CD4-positive, alpha-beta T cell (primary cell): ENCODE measurements at regions not wholly inside any gene's neighbourhood (a gene's known extent, or its start where the extent isn't known, plus 50 kb on each side); places are given as distances from the start of the nearest gene placed in this dataset.
"Not testable (repeated sequence)": the region's sequence is repeated elsewhere in the genome, so short reads cannot be mapped to it uniquely, and the experiment has no call there.

Source experiments
- ATAC-seq: fragments of 200-7000 bp; cut with Tn5 transposase; one replicate; pipeline ENCODE4 v1.10.0; 2022; ENCODE audit warnings: mild to moderate bottlenecking; ENCODE audit not compliant: poor library complexity
- CTCF ChIA-PET: fragments of 350-600 bp; sonication (Branson Sonifier 250); formaldehyde crosslinking; loops from one replicate; lab custom pipeline; 2021; ENCODE audit warnings: antibody characterized with exemption, inconsistent platforms; lab: Charles Lee
- POLR2A ChIA-PET: fragments of 350-600 bp; sonication (Branson Sonifier 250); formaldehyde crosslinking; loops from one replicate; lab custom pipeline; 2021; ENCODE audit warnings: antibody characterized with exemption, inconsistent platforms; lab: Charles Lee
- DNase-seq, 14 experiments: peaks; one replicate each; pipeline ENCODE4 v3.0.0-alpha.2; 2013 to 2020; ENCODE audit warnings: mixed read lengths in 2 of 14
- H3K27ac ChIP-seq, 2 donors: one replicate each; pipeline versions ENCODE4 v1.5.1 to v1.7.0; 2013; ENCODE audit warnings: low read length in 2 of 2, low read depth in 1 of 2, mild to moderate bottlenecking in 1 of 2
- H3K27me3 ChIP-seq, 2 experiments: 1 replicate in 1 of 2; 2 replicates in 1 of 2; pipeline versions ENCODE4 v1.6.1 to v1.7.0; 2013; ENCODE audit warnings: low read length in 2 of 2, control low read depth in 1 of 2, mild to moderate bottlenecking in 1 of 2, moderate library complexity in 1 of 2; ENCODE audit not compliant: insufficient read depth in 2 of 2, control insufficient read depth in 1 of 2
- H3K36me3 ChIP-seq: one replicate; pipeline ENCODE4 v1.6.1; 2013; ENCODE audit warnings: low read length, control low read depth; ENCODE audit not compliant: insufficient read depth
- H3K4me1 ChIP-seq: one replicate; pipeline ENCODE4 v1.6.1; 2013; ENCODE audit warnings: low read length, control low read depth; ENCODE audit not compliant: insufficient read depth
- H3K4me3 ChIP-seq: one replicate; pipeline ENCODE4 v1.5.1; 2013; ENCODE audit warnings: mild to moderate bottlenecking, low read length, moderate library complexity
- H3K9me3 ChIP-seq, 2 experiments: 1 replicate in 1 of 2; 2 replicates in 1 of 2; pipeline versions ENCODE4 v1.6.1 to v1.7.0; 2013; ENCODE audit warnings: low read length in 2 of 2, mild to moderate bottlenecking in 2 of 2, control low read depth in 1 of 2, moderate library complexity in 1 of 2; ENCODE audit not compliant: control insufficient read depth in 1 of 2, insufficient read depth in 1 of 2
- H3K27ac Mint-ChIP-seq: one replicate; pipeline ENCODE4 v1.8.0; 2020; ENCODE audit warnings: mixed read lengths
- H3K27me3 Mint-ChIP-seq: one replicate; pipeline ENCODE4 v1.8.0; 2021; ENCODE audit warnings: mixed read lengths
- H3K36me3 Mint-ChIP-seq: one replicate; pipeline ENCODE4 v1.8.0; 2021; ENCODE audit warnings: low read depth, mixed read lengths
- H3K4me1 Mint-ChIP-seq: one replicate; pipeline ENCODE4 v1.8.0; 2021; ENCODE audit warnings: low read depth, mixed read lengths
- H3K4me3 Mint-ChIP-seq: one replicate; pipeline ENCODE4 v1.8.0; 2020; ENCODE audit warnings: mild to moderate bottlenecking, mixed read lengths
- H3K9me3 Mint-ChIP-seq: one replicate; pipeline ENCODE4 v1.8.0; 2020; ENCODE audit warnings: mixed read lengths
- intact Hi-C, 2 experiments: fragments of 100-400 bp; cut with DNase I in 1 of 2; cut with micrococcal nuclease in 1 of 2; formaldehyde crosslinking; loops; one replicate each; pipeline versions ENCODE4 v1.15.1 to v1.9.0; 2023 to 2025; cut with DNase I, micrococcal nuclease
- TF ChIP-seq, protein P1 (sequence below): fragments of 200-600 bp; IDR thresholded peaks from one replicate; pipeline ENCODE4 v1.8.0; 2022; ENCODE audit warnings: antibody characterized with exemption, mild to moderate bottlenecking

DNA sequence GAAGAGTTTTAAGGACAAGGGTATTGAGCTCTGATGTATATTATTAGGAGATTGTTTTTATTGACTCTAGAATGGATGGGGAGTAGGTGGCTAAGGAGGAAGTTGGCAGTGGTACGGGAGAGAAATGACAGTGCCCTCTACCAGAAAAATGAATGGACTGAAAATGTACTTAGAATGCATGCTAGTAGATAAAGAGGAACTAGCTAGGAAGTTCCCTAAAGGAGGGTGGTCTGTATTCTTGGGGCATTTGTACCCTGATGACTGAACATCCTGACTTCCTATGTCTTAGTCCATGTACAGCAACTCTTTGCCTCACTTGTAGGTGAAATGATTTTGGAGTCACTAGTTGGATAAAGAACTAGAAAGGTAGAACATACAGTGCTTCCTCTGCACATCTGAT, 581.5 kb upstream of the RBFOX1 start:
- ATAC-seq (no peak), DNase-seq (peak in 1 of 14 experiments; percentile 7)
- H3K9me3 ChIP-seq = no peaks in the 10 kb centered on the region
- Mint-ChIP-seq H3K27ac (no peak overlapping the region), H3K9me3 (peaks cover 9% of the 10 kb centered on the region), H3K4me1 (no peaks in the 10 kb centered on the region), H3K36me3 (no peaks in the 10 kb centered on the region), H3K27me3 (no peaks in the 10 kb centered on the region), H3K4me3 (no peak overlapping the region)
- no peaks in the 10 kb centered on the region for H3K27me3 ChIP-seq
- CTCF ChIA-PET = no interaction called here
- H3K4me3 ChIP-seq = no peak overlapping the region
- intact Hi-C loops = no loop called here
- H3K27ac ChIP-seq = no peak overlapping the region
- H3K4me1 ChIP-seq = no peaks in the 10 kb centered on the region
- H3K36me3 ChIP-seq = no peaks in the 10 kb centered on the region
- TF ChIP-seq, protein P1, sequence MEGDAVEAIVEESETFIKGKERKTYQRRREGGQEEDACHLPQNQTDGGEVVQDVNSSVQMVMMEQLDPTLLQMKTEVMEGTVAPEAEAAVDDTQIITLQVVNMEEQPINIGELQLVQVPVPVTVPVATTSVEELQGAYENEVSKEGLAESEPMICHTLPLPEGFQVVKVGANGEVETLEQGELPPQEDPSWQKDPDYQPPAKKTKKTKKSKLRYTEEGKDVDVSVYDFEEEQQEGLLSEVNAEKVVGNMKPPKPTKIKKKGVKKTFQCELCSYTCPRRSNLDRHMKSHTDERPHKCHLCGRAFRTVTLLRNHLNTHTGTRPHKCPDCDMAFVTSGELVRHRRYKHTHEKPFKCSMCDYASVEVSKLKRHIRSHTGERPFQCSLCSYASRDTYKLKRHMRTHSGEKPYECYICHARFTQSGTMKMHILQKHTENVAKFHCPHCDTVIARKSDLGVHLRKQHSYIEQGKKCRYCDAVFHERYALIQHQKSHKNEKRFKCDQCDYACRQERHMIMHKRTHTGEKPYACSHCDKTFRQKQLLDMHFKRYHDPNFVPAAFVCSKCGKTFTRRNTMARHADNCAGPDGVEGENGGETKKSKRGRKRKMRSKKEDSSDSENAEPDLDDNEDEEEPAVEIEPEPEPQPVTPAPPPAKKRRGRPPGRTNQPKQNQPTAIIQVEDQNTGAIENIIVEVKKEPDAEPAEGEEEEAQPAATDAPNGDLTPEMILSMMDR = no peak
- POLR2A ChIA-PET = no interaction called here

DNA sequence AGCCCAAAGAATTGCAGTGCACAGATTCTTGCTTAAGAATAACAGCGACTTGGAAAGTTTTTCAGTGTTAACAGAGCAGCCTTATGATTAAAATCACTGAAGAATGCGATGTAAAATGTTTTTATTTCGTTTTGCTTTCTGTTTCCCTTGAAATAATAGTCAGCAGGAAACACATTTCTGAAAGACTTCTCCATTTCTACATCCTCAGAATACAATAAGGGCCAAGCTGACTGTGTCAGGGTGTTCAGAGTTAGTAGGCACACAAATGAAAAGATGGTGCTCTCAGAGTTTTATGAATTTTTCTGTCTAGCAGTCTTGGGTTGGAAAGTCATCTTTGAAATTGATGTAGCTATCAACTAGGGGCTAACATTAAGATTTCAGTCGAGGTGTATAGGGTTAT, 582.9 kb upstream of the RBFOX1 start:
- intact Hi-C loops = no loop called here
- Histone ChIP-seq H3K27ac (no peak overlapping the region), H3K9me3 (no peaks in the 10 kb centered on the region), H3K4me1 (no peaks in the 10 kb centered on the region), H3K4me3 (no peak overlapping the region), H3K27me3 (no peaks in the 10 kb centered on the region), H3K36me3 (no peaks in the 10 kb centered on the region)
- H3K36me3 Mint-ChIP-seq = no peaks in the 10 kb centered on the region
- no peaks in the 10 kb centered on the region for H3K27me3 Mint-ChIP-seq
- no peak overlapping the region for H3K4me3 Mint-ChIP-seq
- ChIA-PET CTCF (no interaction called here), POLR2A (no interaction called here)
- DNase-seq (no peak), ATAC-seq (no peak)
- H3K4me1 Mint-ChIP-seq = no peaks in the 10 kb centered on the region
- TF ChIP-seq, protein P1 = no peak
- H3K27ac Mint-ChIP-seq = no peak overlapping the region
- peaks cover 12% of the 10 kb centered on the region for H3K9me3 Mint-ChIP-seq

DNA sequence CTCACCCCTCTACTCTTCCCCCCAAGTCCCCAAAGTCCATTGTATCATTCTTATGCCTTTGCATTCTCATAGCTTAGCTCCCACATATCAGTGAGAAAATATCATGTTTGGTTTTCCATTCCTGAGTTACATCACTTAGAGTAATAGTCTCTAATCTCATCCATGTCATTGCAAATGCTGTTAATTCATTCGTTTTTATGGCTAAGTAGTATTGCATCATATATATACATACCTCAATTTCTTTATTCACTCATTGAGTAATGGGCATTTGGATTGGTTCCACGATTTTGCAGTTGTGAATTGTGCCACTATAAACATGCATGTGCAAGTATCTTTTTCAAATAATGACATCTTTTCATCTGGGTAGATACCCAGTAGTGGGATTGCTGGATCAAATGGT, 596.3 kb upstream of the RBFOX1 start:
- H3K36me3 Mint-ChIP-seq, H3K27me3 ChIP-seq, H3K27ac Mint-ChIP-seq, intact Hi-C loops, POLR2A ChIA-PET, H3K27me3 Mint-ChIP-seq, H3K4me3 ChIP-seq, H3K9me3 ChIP-seq, H3K4me1 Mint-ChIP-seq, H3K36me3 ChIP-seq, H3K4me1 ChIP-seq, H3K4me3 Mint-ChIP-seq, CTCF ChIA-PET, ATAC-seq, DNase-seq, H3K27ac ChIP-seq: not testable (repeated sequence)
- peaks cover 11% of the 10 kb centered on the region for H3K9me3 Mint-ChIP-seq

DNA sequence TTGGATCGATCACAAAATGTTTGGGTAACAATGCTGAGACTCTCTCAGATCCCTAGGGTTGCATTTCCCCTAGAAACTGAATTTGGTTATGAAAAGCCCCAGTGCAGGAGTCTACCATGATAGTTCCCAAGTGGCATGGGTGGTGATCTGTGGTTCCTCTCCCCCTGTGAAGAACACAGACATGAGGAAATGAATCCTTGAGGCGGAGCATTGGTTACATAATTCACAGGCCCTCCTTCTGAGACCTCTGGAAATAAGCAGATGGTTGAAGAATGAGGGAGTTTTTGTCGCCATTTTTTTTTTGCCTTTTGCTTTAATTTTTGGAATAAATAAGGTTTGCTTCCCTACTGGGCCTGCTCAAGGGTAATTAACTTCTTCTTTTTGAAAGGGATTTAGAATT, 597.0 kb upstream of the RBFOX1 start:
- no peaks in the 10 kb centered on the region for H3K27me3 Mint-ChIP-seq
- H3K4me1 Mint-ChIP-seq = no peaks in the 10 kb centered on the region
- no peaks in the 10 kb centered on the region for H3K27me3 ChIP-seq
- TF ChIP-seq, protein P1 = no peak
- no peaks in the 10 kb centered on the region for H3K4me1 ChIP-seq
- POLR2A ChIA-PET = no interaction called here
- no peak overlapping the region for H3K27ac ChIP-seq
- ATAC-seq = no peak
- H3K9me3 Mint-ChIP-seq = peaks cover 9% of the 10 kb centered on the region
- H3K27ac Mint-ChIP-seq = no peak overlapping the region
- CTCF ChIA-PET = no interaction called here
- no peak overlapping the region for H3K4me3 ChIP-seq
- DNase-seq = peak in 1 of 14 experiments; percentile 1
- no peak overlapping the region for H3K4me3 Mint-ChIP-seq
- peaks cover 0 to 4% of the 10 kb centered on the region in 2 experiments for H3K9me3 ChIP-seq
- no peaks in the 10 kb centered on the region for H3K36me3 ChIP-seq
- intact Hi-C loops = no loop called here
- H3K36me3 Mint-ChIP-seq = no peaks in the 10 kb centered on the region
